HUES64 (cell line): ENCODE measurements at regions not wholly inside any gene's neighbourhood (a gene's known extent, or its start where the extent isn't known, plus 50 kb on each side); places are given as distances from the start of the nearest gene placed in this dataset.

ENCODE experiments used
- H3K27ac ChIP-seq: 2 replicates; pipeline ENCODE4 v1.7.0; 2013; ENCODE audit warnings: low read depth, low read length, inconsistent platforms
- H3K27me3 ChIP-seq: 2 replicates; pipeline ENCODE4 v1.6.1; 2013; ENCODE audit warnings: mild to moderate bottlenecking, low read length; ENCODE audit not compliant: insufficient read depth
- H3K36me3 ChIP-seq: 2 replicates; pipeline ENCODE4 v1.6.1; 2013; ENCODE audit warnings: mild to moderate bottlenecking, low read length; ENCODE audit not compliant: insufficient read depth
- H3K4me1 ChIP-seq: 2 replicates; pipeline ENCODE4 v1.6.1; 2013; ENCODE audit warnings: mild to moderate bottlenecking, low read length, moderate library complexity; ENCODE audit not compliant: insufficient read depth
- H3K4me3 ChIP-seq: 2 replicates; pipeline ENCODE4 v1.5.1; 2013; ENCODE audit warnings: mild to moderate bottlenecking, low read length, moderate library complexity
- H3K9ac ChIP-seq: 2 replicates; pipeline ENCODE4 v1.6.1; 2013; ENCODE audit warnings: mild to moderate bottlenecking, low read depth, low read length
- H3K9me3 ChIP-seq: 2 replicates; pipeline ENCODE4 v1.6.1; 2013; ENCODE audit warnings: low read depth, low read length; ENCODE audit not compliant: insufficient read depth
- WGBS: fragments of 150-250, 120-280 bp; methylation state at CpG from one replicate; pipeline ENCODE4 v1.1.7; 2013; ENCODE audit warnings: missing lambda C conversion rate; 5-methylcytosine and 5-hydroxymethylcytosine counted together

DNA sequence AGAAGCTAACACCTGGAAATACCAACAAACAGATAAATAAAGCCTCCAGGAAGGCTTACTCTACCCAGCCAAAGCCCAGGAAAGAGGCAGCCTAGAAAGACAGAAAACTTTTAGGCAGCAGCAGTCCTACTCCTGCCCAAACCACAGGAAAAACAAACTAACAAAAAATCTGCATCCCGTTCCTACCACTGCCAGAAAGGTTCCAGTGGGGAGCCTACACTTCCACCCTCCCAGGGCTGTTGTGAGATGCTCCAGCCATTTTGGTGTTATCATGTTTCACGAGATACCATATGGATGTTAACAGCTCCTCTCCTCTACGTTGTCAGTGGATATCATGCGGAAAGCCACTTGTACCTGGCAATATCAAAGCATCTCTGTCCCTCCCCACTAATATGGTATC is 135.9 kb upstream of the ADRA1D start:
- Histone ChIP-seq H3K4me3 (no peak overlapping the region), H3K36me3 (no peaks in the 10 kb centered on the region), H3K9me3 (no peaks in the 10 kb centered on the region), H3K9ac (no peak overlapping the region), H3K27ac (no peak overlapping the region), H3K27me3 (no peaks in the 10 kb centered on the region), H3K4me1 (peaks cover 16% of the 10 kb centered on the region)
- 90% methylated on average over 4 of the region's 4 CpGs for WGBS

- Histone ChIP-seq H3K27me3 (no peaks in the 10 kb centered on the region), H3K4me1 (peaks cover 16% of the 10 kb centered on the region)
- 83% methylated on average over 4 of the region's 5 CpGs for WGBS
Measured at GRCh38 chr20:4383961-4384360, 134.9 kb upstream of the ADRA1D start.

DNA sequence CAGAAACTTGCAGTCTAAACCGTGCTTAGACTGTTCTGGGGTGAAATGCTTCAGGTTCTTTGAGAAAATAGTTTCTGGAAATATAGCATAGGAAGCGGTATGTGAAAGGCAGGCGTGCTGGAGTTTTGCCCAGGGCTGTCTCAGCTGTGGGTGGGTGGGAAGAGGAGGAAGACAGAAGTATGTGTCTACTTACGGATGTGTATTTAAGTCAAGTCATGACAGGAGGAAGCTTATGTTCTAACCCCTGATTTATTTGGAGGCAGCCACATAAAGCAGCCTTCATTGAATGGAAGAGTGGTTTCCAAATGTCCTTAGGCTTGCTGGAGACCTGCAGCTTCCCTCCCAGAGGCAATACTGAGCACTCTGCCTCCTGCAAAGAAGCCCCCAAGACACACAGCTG is 126.8 kb upstream of the ADRA1D start:
- no peaks in the 10 kb centered on the region for H3K36me3 ChIP-seq
- no peaks in the 10 kb centered on the region for H3K27me3 ChIP-seq
- no peaks in the 10 kb centered on the region for H3K4me1 ChIP-seq
- H3K27ac ChIP-seq = no peak overlapping the region
- 91% methylated on average over 4 of the region's 4 CpGs for WGBS
- H3K9me3 ChIP-seq = no peaks in the 10 kb centered on the region
- no peak overlapping the region for H3K4me3 ChIP-seq
- H3K9ac ChIP-seq = no peak overlapping the region

More at GRCh38 chr20:4383961-4384360, 134.9 kb upstream of the ADRA1D start:
- H3K4me3 ChIP-seq = no peak overlapping the region
- no peak overlapping the region for H3K9ac ChIP-seq
- H3K27ac ChIP-seq = no peak overlapping the region
- no peaks in the 10 kb centered on the region for H3K9me3 ChIP-seq
- H3K36me3 ChIP-seq = no peaks in the 10 kb centered on the region

- H3K27ac ChIP-seq = no peak overlapping the region
- H3K27me3 ChIP-seq = no peaks in the 10 kb centered on the region
- H3K4me3 ChIP-seq = no peak overlapping the region
- H3K9ac ChIP-seq = no peak overlapping the region
- H3K36me3 ChIP-seq = no peaks in the 10 kb centered on the region
- no peaks in the 10 kb centered on the region for H3K4me1 ChIP-seq
- WGBS = no CpG with 5 or more reads among the region's 1 CpG
- no peaks in the 10 kb centered on the region for H3K9me3 ChIP-seq
Measured at GRCh38 chr20:4373454-4373853, 124.4 kb upstream of the ADRA1D start.

DNA sequence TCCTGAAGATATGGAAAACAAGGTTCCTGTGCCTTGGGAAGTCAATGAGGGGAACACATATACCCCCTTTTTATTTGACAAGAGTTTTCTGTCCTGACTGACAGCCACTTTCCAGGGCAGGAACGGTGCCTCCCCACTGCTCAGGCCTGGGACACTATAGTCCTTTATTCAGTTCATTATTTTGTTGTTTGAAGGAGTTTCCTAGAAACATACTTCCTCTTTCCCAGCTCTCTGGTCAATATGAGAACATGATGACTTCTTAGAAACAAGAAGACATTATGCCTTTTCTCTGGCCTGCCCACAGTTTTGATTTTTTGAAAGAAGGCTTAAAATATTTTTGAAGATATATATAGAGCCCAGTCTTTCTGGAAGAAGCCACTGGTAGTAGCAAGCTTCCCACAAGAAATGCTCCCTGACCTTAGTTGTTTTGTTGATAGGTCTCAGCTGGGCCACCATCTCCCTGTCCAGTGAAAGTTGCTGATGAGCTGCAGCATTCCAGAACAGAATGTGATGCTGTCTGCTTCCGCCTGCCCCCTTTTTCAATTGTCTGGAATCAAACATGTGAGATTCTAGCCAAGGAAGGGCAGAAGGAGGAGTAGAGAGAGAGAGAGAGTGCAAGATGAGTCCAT is 122.7 kb upstream of the ADRA1D start:
- no peaks in the 10 kb centered on the region for H3K27me3 ChIP-seq
- H3K36me3 ChIP-seq = no peaks in the 10 kb centered on the region
- no peak overlapping the region for H3K9ac ChIP-seq
- H3K4me3 ChIP-seq = no peak overlapping the region
- H3K9me3 ChIP-seq = no peaks in the 10 kb centered on the region
- 86% methylated on average over 2 of the region's 2 CpGs for WGBS
- no peaks in the 10 kb centered on the region for H3K4me1 ChIP-seq
- H3K27ac ChIP-seq = no peak overlapping the region

GRCh38 chr20:4370851-4371250 is 121.8 kb upstream of the ADRA1D start:
- H3K9me3 ChIP-seq = no peaks in the 10 kb centered on the region; the same call in 1 of the 2 replicates
- H3K27me3 ChIP-seq = no peaks in the 10 kb centered on the region
- H3K4me1 ChIP-seq = no peaks in the 10 kb centered on the region
- H3K9ac ChIP-seq = no peak overlapping the region
- no peak overlapping the region for H3K27ac ChIP-seq
- H3K36me3 ChIP-seq = no peaks in the 10 kb centered on the region
- H3K4me3 ChIP-seq = no peak overlapping the region
- WGBS = 90% methylated on average over 2 of the region's 2 CpGs

GRCh38 chr20:4369798-4370124 is 120.7 kb upstream of the ADRA1D start:
- no peaks in the 10 kb centered on the region for H3K27me3 ChIP-seq
- no peaks in the 10 kb centered on the region for H3K36me3 ChIP-seq
- H3K4me3 ChIP-seq = no peak overlapping the region
- WGBS = 81% methylated on average over 6 of the region's 6 CpGs
- no peaks in the 10 kb centered on the region; the same call in 1 of the 2 replicates for H3K9me3 ChIP-seq
- H3K27ac ChIP-seq = no peak overlapping the region
- no peak overlapping the region for H3K9ac ChIP-seq
- H3K4me1 ChIP-seq = no peaks in the 10 kb centered on the region

DNA sequence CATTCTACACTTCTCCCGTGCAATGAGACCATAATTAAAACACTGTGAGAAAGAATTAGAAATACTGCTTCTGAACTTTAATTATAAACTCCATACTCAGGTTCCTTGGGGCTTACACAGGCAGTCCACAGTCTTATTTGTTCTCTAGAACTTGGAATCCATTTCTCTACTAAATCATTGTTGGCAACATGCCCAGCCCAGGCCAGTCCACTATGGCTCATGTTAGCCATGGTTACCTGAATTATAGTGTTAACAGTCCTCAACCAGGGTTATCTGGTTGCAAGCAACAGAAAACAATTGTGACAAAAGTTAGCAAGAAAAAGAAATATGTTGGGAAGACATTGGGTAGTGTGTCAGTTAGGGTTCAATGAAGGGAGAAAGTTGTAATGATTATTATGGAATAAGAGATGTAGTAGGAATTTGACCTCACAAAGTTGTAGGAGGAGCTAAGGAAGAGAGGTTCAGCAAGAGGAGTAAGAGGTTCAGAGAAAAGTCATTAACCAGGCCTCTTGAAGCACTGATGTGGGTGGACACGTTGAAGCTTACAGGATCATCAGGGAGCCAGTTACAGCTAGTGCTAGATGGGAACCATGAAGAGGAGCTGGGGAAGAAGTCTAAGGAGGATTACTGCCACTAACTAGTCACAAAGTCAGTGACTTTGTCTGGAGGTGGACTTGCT is 120.2 kb upstream of the ADRA1D start:
- Histone ChIP-seq H3K36me3 (no peaks in the 10 kb centered on the region), H3K27ac (no peak overlapping the region), H3K27me3 (no peaks in the 10 kb centered on the region), H3K4me1 (no peaks in the 10 kb centered on the region), H3K9me3 (no peaks in the 10 kb centered on the region; the same call in 1 of the 2 replicates), H3K4me3 (no peak overlapping the region), H3K9ac (no peak overlapping the region)
- 91% methylated on average over 2 of the region's 2 CpGs for WGBS

GRCh38 chr20:4366076-4366475 is 117.0 kb upstream of the ADRA1D start:
- Histone ChIP-seq H3K27ac (no peak overlapping the region), H3K9ac (no peak overlapping the region), H3K27me3 (no peaks in the 10 kb centered on the region), H3K4me1 (no peaks in the 10 kb centered on the region), H3K36me3 (no peaks in the 10 kb centered on the region), H3K4me3 (no peak overlapping the region), H3K9me3 (no peaks in the 10 kb centered on the region; the same call in 1 of the 2 replicates)
- WGBS = 96% methylated on average over 1 of the region's 1 CpG

DNA sequence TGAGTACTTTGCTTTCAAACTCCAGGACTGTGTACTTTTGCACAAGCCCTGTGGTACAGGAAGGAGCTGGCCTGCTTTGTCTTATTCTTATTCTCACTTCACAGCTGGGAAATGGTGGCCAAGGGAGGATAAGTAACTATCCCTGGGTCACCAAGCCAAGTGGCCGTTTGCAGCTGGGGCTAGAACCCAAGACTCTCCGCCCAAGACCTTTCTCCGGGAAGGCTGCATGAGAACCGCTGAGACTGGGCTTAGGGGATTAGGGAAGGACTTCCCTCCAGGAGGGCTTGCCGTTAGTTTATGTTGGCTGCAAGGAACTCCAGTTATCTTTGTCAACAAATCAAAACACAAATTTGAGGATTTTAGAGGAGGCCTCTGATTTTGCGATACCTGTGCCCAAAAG is 109.5 kb upstream of the ADRA1D start:
- H3K27me3 ChIP-seq = no peaks in the 10 kb centered on the region
- H3K4me1 ChIP-seq = no peaks in the 10 kb centered on the region
- H3K36me3 ChIP-seq = no peaks in the 10 kb centered on the region
- H3K27ac ChIP-seq = no peak overlapping the region
- H3K9me3 ChIP-seq = no peaks in the 10 kb centered on the region
- 90% methylated on average over 5 of the region's 6 CpGs for WGBS
- no peak overlapping the region for H3K9ac ChIP-seq
- H3K4me3 ChIP-seq = no peak overlapping the region

GRCh38 chr20:4352348-4352747 is 103.3 kb upstream of the ADRA1D start:
- Histone ChIP-seq H3K9ac (no peak overlapping the region), H3K27ac (no peak overlapping the region), H3K9me3 (peaks cover 3% of the 10 kb centered on the region; the same call in 1 of the 2 replicates), H3K4me3 (no peak overlapping the region), H3K27me3 (no peaks in the 10 kb centered on the region), H3K36me3 (no peaks in the 10 kb centered on the region), H3K4me1 (no peaks in the 10 kb centered on the region)
- 78% methylated on average over 1 of the region's 1 CpG for WGBS
